ENCODE measurements at regions not wholly inside any gene's neighbourhood (a gene's known extent, or its start where the extent isn't known, plus 50 kb on each side); places are given as distances from the start of the nearest gene placed in this dataset.

GRCh38 chr3:194215392-194215791 lies 79.4 kb downstream of the HES1 start:
- TF ChIP-seq ZBTB20 (tag by site-specific recombination; IDR thresholded peaks at IDR 0.05) (no peak), REST (tag by site-specific recombination; IDR thresholded peaks at IDR 0.05) (no peak), ZNF202 (tag by site-specific recombination; IDR thresholded peaks at IDR 0.05; ENCODE audit: borderline replicate concordance) (no peak), ZNF777 (tag by site-specific recombination; IDR thresholded peaks at IDR 0.05; ENCODE audit: borderline replicate concordance) (no peak), ZNF26 (tag by site-specific recombination; IDR thresholded peaks at IDR 0.05) (no peak), PRDM4 (tag by site-specific recombination; IDR thresholded peaks at IDR 0.05) (no peak), GLIS2 (tag by site-specific recombination; IDR thresholded peaks at IDR 0.05) (no peak), CTCF (tag by site-specific recombination; IDR thresholded peaks at IDR 0.05) (no peak)
